Activated CD8-positive, alpha-beta memory T cell treated with anti-CD3 and anti-CD28 coated beads, Interleukin-2, amount 10 ng/mL, durations not matched to agents 7 days and 5 days (primary cell): ENCODE measurements at regions not wholly inside any gene's neighbourhood (a gene's known extent, or its start where the extent isn't known, plus 50 kb on each side); places are given as distances from the start of the nearest gene placed in this dataset.

Source experiments
- ATAC-seq: fragments of 150-1000 bp; cut with Tn5 transposase; one replicate; pipeline ENCODE4 v1.10.0; 2021; ENCODE audit warnings: moderate library complexity
- CTCF ChIA-PET: fragments of 350-600 bp; sonication (Branson Sonifier 250); formaldehyde crosslinking; loops from one replicate; lab custom pipeline; 2021; ENCODE audit warnings: antibody characterized with exemption; lab: Charles Lee
- DNase-seq: peaks from one replicate; pipeline ENCODE4 v3.0.0-alpha.2; 2020
- H3K27ac Mint-ChIP-seq: one replicate; pipeline ENCODE4 v1.8.0; 2021; ENCODE audit warnings: mild to moderate bottlenecking, mixed read lengths
- H3K27me3 Mint-ChIP-seq: one replicate; pipeline ENCODE4 v1.8.0; 2021; ENCODE audit warnings: mixed read lengths
- H3K36me3 Mint-ChIP-seq: one replicate; pipeline ENCODE4 v1.8.0; 2021; ENCODE audit warnings: mild to moderate bottlenecking, mixed read lengths
- H3K4me1 Mint-ChIP-seq: one replicate; pipeline ENCODE4 v1.8.0; 2021; ENCODE audit warnings: mixed read lengths
- H3K4me3 Mint-ChIP-seq: one replicate; pipeline ENCODE4 v1.8.0; 2021; ENCODE audit warnings: mild to moderate bottlenecking, moderate library complexity, mixed read lengths
- H3K9me3 Mint-ChIP-seq: one replicate; pipeline ENCODE4 v1.8.0; 2022; ENCODE audit warnings: low read depth, mixed read lengths

DNA sequence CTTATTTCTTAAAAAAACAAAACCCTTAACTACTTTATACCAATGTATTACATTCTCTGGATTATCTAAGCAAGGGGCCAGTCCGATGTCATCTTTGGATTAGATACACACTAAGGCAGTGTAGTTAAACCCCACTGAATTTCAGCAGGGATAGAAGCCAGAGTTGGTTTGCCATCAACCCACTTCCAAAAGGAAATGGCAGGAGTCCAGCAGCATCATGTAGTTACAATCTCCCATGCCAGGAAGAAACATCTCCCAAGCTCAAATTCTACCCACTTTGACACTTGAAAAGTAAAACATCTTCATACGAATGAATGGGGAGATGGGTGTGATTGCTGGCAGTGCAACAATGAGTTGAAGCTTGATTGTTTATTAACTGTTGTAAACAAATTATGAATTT is 203.5 kb upstream of the PLXNC1 start:
- peaks cover 2% of the 10 kb centered on the region for H3K9me3 Mint-ChIP-seq
- no peaks in the 10 kb centered on the region for H3K4me1 Mint-ChIP-seq
- peaks cover 1% of the 10 kb centered on the region for H3K36me3 Mint-ChIP-seq
- ATAC-seq (no peak), DNase-seq (no peak)
- CTCF ChIA-PET = interaction anchor here (1.1 kb wide), 1 partner anchor 157 kb away, joined by 4 read pairs; no protein-coding TSS in a partner anchor
- peaks cover 31% of the 10 kb centered on the region for H3K27me3 Mint-ChIP-seq
- H3K4me3 Mint-ChIP-seq = no peak overlapping the region
- no peak overlapping the region for H3K27ac Mint-ChIP-seq

DNA sequence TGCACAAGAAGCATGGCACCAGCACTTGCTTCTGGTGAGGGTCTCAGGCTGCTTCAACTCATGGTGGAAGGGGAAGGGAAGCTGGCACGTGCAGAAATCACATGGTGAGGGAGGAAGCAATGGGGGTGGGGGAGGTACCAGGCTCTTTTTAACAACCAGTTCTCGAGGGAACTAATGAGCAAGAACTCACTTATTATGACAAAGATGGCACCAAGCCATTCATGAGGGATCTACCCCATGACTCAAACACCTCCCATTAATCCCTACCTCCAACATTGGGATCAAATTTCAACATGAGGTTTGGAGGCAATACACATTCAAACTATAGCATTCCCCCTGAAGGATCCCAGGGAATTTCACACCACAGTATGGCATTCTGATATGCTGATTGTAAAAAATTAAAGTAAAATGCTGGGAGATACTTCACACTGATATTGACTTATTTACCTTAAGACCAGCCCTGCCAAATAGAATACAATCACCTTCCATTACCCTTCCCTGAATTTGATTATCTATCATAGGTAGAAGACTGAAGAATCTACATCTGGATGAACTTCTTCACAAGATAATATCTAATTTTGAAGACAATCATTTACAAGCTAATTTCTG is 201.7 kb upstream of the PLXNC1 start:
- Mint-ChIP-seq H3K36me3 (peaks cover 3% of the 10 kb centered on the region), H3K9me3 (peaks cover 2% of the 10 kb centered on the region), H3K27me3 (peaks cover 35% of the 10 kb centered on the region), H3K27ac (no peak overlapping the region), H3K4me3 (no peak overlapping the region), H3K4me1 (no peaks in the 10 kb centered on the region)
- ATAC-seq (no peak), DNase-seq (no peak)
- CTCF ChIA-PET = interaction anchor here (1.0 to 1.2 kb wide), 2 partner anchors 22 to 33 kb away, joined by 3 to 4 read pairs; no protein-coding TSS in a partner anchor

DNA sequence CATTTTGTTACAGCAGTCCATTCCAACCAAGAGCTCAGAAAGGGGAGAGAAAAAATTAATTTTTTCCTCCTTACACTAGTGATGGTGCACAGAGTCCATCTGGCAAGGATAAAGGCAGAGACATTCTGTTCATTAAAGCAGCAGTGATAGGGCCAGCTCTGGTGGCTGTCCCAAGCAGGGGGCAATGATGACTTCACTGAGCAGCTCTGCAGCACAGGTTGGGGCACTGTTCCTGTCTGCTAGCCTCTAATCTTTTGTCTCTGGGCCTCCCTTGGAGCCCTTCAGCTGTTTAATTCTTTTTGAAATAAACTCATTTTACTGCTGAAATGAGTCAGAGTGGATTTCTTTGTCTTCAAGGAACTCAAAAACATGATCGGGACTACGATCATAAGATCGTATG is 200.9 kb upstream of the PLXNC1 start:
- H3K9me3 Mint-ChIP-seq = peaks cover 2% of the 10 kb centered on the region
- ATAC-seq (no peak), DNase-seq (no peak)
- peaks cover 35% of the 10 kb centered on the region for H3K27me3 Mint-ChIP-seq
- H3K4me3 Mint-ChIP-seq = no peak overlapping the region
- no peak overlapping the region for H3K27ac Mint-ChIP-seq
- CTCF ChIA-PET = interaction anchor here (1.0 to 1.2 kb wide), 2 partner anchors 21 to 32 kb away, joined by 3 to 4 read pairs; no protein-coding TSS in a partner anchor
- H3K36me3 Mint-ChIP-seq = peaks cover 5% of the 10 kb centered on the region
- H3K4me1 Mint-ChIP-seq = peaks cover 3% of the 10 kb centered on the region

DNA sequence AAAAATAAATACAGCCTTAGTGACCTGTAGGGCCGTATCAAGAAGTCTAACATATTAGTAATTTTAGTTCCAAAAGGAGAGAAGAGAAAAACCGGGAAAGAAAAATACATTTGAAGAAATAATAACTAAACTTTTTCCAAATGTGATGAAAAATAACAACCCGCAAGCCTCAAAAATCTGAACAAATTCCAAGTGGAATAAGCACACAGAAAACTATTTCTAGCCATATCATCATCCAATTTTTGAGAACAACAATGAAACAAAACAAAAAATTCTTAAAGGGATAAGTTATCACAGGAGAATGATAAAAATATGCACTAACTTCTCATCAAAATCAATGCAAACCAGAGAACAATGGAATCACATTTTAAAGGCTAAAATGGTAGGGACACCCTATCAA is 198.1 kb upstream of the PLXNC1 start:
- CTCF ChIA-PET = no interaction called here
- H3K4me1 Mint-ChIP-seq = peaks cover 5% of the 10 kb centered on the region
- DNase-seq (no peak), ATAC-seq (no peak)
- no peak overlapping the region for H3K27ac Mint-ChIP-seq
- H3K36me3 Mint-ChIP-seq = peaks cover 5% of the 10 kb centered on the region
- peaks cover 2% of the 10 kb centered on the region for H3K9me3 Mint-ChIP-seq
- peaks cover 36% of the 10 kb centered on the region for H3K27me3 Mint-ChIP-seq
- H3K4me3 Mint-ChIP-seq = no peak overlapping the region

DNA sequence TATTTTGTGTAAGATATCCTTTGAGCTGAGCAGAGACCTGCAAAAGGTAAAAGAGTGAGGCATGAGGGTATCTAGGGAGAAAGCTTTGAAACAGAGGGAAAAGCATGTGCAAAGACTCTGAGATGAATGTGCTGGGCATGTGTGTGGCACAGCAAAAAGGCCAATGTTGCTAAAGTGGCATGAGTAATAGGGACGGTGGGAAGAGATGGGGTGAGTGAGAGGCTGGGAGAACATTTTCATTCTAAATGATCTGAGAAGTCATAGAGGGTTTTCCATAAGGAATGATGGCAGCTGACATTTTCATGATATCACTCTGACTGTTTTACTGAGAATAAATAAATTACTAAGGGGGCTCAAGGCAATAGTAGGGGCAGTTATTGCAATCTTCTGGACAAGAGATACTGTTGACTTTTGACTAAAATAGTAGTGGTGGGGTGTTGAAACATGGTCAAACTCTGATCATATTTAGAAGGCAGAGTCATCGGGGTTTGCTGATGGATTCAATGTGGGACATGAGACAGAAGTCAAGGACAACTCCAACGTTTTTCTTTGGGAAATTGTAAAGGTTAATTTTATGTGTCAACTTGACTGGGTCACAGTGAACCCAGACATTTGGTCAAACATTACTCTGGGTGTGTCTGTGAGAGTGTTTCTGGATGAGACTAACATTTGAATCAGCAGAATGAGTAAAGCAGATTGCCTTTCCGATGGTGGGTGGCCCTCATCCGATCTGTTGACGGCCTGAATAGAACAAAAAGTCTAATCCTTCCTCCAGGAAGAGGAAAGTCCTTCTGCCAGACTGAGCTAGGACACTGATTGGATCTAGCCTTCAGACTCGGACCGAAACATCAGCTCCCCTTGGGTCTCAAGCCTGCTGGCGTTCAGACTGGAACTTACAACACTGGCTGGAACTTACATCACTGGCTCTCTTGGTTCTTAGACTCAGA is 193.9 kb upstream of the PLXNC1 start:
- Mint-ChIP-seq H3K4me1 (peaks cover 5% of the 10 kb centered on the region), H3K27me3 (peaks cover 13% of the 10 kb centered on the region), H3K36me3 (peaks cover 5% of the 10 kb centered on the region), H3K9me3 (peaks cover 8% of the 10 kb centered on the region), H3K4me3 (no peak overlapping the region), H3K27ac (no peak overlapping the region)
- ATAC-seq (no peak), DNase-seq (no peak)
- CTCF ChIA-PET = no interaction called here

DNA sequence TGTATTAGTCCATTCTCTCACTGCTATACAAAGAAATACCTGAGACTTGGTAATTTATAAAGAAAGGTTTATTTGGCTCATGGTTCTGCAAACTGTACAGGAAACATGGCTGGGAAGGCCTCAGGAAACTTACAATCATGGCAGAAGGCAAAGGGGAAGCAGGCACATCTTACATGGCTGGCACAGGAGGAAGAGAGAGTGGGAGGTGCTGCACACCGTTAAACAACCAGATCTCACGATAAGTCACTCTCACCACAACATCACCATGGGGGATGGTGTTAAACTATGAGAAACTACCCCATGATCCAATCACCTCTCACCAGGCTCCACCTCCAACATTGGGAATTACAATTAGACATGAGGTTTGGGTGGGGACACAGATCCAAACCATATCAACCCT is 191.8 kb upstream of the PLXNC1 start:
- CTCF ChIA-PET = no interaction called here
- peaks cover 2% of the 10 kb centered on the region for H3K36me3 Mint-ChIP-seq
- H3K9me3 Mint-ChIP-seq = peaks cover 6% of the 10 kb centered on the region
- ATAC-seq (no peak), DNase-seq (no peak)
- H3K4me3 Mint-ChIP-seq = no peak overlapping the region
- H3K27ac Mint-ChIP-seq = no peak overlapping the region
- H3K27me3 Mint-ChIP-seq = peaks cover 5% of the 10 kb centered on the region
- peaks cover 5% of the 10 kb centered on the region for H3K4me1 Mint-ChIP-seq

DNA sequence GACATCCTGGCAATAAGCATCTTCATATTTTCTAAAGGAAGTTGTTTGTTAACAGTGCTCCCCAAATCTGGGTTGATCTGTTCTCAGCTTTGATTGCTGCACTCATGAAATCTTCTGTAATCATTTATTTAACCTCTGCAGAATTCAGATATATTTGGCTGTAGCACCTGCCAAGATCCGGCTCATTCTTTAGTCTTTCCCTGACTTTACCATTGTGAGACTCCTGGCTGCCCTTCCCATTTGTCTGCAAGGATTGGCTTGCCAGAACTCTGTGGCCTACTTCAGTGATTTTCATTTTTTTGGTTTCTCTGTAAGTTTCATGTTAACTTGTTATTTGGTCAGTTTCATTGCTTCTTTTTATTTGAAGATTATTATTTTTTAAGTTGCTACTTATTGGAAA is 191.2 kb upstream of the PLXNC1 start:
- CTCF ChIA-PET = no interaction called here
- Mint-ChIP-seq H3K4me1 (peaks cover 5% of the 10 kb centered on the region), H3K27ac (no peak overlapping the region), H3K4me3 (no peak overlapping the region), H3K36me3 (peaks cover 2% of the 10 kb centered on the region), H3K27me3 (peaks cover 6% of the 10 kb centered on the region), H3K9me3 (peaks cover 6% of the 10 kb centered on the region)
- ATAC-seq (no peak), DNase-seq (no peak)

DNA sequence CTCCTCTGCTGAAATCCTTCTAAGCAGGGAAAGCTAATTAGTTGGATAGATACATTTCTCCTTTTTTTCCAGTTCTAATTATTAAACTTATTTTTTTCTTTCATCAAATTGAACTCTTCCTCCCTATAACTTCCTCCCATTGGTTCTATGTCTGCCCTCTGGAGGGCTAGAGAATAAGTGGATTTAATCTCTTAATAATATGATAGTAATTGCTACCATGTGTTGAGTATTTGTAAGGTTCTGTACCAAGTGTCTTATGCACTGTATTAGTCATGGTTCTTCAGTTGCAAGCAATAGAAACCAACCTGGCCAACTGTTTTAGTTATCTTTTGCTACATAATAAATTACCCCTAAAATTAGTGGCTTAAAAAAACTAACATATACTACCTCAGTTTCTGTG is 190.5 kb upstream of the PLXNC1 start:
- no peaks in the 10 kb centered on the region for H3K4me1 Mint-ChIP-seq
- H3K27me3 Mint-ChIP-seq = peaks cover 10% of the 10 kb centered on the region
- H3K27ac Mint-ChIP-seq = no peak overlapping the region
- ATAC-seq = no peak
- no peaks in the 10 kb centered on the region for H3K36me3 Mint-ChIP-seq
- DNase-seq = no peak
- no peak overlapping the region for H3K4me3 Mint-ChIP-seq
- peaks cover 9% of the 10 kb centered on the region for H3K9me3 Mint-ChIP-seq
- CTCF ChIA-PET = no interaction called here

DNA sequence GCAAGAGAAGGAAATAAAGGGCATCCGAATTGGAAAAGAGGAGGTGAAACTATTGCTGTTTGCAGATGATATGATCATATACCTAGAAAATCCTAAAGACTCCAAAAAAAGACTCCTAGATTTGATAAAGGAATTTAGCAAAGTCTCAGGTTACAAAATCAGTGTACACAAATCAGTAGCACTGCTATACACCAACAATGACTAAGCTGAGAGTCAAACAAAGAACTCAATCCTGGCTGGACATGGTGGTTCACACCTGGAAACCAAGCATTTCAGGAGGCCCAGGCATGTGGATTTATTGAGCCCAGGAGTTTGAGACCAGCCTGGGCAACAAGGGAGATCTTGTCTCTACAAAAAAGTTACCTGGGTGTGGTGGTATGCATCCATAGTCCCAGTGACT is 188.7 kb upstream of the PLXNC1 start:
- Mint-ChIP-seq H3K27me3 (peaks cover 12% of the 10 kb centered on the region), H3K9me3 (peaks cover 10% of the 10 kb centered on the region), H3K4me3 (no peak overlapping the region), H3K4me1 (no peaks in the 10 kb centered on the region), H3K27ac (no peak overlapping the region), H3K36me3 (no peaks in the 10 kb centered on the region)
- ATAC-seq (no peak), DNase-seq (no peak)
- CTCF ChIA-PET = interaction anchor here (1.0 kb wide), 1 partner anchor 143 kb away, joined by 3 read pairs; no protein-coding TSS in a partner anchor

DNA sequence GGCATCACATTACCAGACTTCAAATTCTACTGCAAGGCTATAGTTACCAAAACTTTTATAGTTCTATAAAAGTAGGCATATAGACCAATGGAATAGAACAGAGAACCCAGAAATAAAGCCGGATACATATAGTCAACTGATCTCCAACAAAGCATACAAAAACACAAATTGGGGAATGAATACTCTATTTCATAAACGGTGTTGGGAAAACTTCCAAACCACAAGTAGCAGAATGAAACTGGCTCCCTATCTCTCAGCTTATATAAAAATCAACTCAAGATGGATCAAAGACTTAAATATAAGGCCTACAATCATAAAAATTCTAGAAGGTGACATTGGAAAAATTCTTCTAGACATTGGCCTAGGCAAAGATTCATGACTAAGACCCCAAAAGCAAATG is 187.9 kb upstream of the PLXNC1 start:
- CTCF ChIA-PET = interaction anchor here (1.0 kb wide), 1 partner anchor 142 kb away, joined by 3 read pairs; no protein-coding TSS in a partner anchor
- Mint-ChIP-seq H3K27me3 (peaks cover 12% of the 10 kb centered on the region), H3K36me3 (no peaks in the 10 kb centered on the region), H3K9me3 (peaks cover 8% of the 10 kb centered on the region), H3K4me3 (no peak overlapping the region), H3K27ac (no peak overlapping the region), H3K4me1 (no peaks in the 10 kb centered on the region)
- no peak for ATAC-seq
- no peak for DNase-seq

DNA sequence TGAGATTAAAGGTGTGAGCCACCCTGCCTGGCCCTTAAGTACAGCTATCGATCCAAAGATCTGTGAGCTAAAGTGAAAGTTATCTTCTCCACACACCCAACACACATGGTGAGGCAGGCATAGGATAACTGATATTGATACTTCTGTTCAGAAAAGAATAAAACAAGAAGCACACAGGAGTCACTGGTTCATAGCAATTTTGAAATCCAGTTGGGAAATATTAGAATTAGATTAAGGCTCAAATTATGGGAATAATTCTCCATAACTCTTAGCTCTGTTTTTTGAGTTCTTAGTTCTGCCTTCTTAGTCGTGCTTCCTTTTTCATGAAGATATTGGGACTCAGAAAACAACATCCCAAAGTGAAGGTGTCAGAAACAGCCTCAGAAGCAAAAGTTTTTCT is 186.0 kb upstream of the PLXNC1 start:
- Mint-ChIP-seq H3K27me3 (peaks cover 15% of the 10 kb centered on the region), H3K9me3 (peaks cover 4% of the 10 kb centered on the region), H3K4me1 (no peaks in the 10 kb centered on the region), H3K4me3 (no peak overlapping the region), H3K27ac (no peak overlapping the region), H3K36me3 (no peaks in the 10 kb centered on the region)
- ATAC-seq (no peak), DNase-seq (no peak)
- CTCF ChIA-PET = interaction anchor here (1.1 to 1.8 kb wide), 2 partner anchors 11 to 196 kb away, joined by 3 to 4 read pairs; no protein-coding TSS in a partner anchor

DNA sequence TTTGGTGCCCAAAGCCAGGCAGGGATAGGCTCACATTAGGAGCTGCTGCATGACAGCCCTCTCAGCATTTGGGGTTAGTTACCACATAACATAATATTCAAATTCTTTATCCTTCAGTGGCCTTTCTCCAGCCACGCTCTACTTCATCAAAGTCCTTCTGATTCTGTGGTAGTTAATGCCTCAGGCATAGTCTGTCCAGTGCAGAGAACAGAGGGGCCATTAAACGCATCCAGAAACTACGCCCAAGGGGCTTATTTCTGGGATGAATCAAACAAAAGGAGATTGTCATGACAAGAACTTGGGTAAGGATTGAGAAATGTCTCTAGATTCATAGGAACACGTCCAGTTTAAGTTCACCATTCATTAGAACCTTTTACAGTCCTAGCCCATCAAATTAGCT is 183.4 kb upstream of the PLXNC1 start:
- no peak for DNase-seq
- H3K9me3 Mint-ChIP-seq = peaks cover 4% of the 10 kb centered on the region
- CTCF ChIA-PET = interaction anchor here (0.8 kb wide), 1 partner anchor 136 kb away, joined by 3 read pairs; no protein-coding TSS in a partner anchor
- H3K4me3 Mint-ChIP-seq = no peak overlapping the region
- H3K4me1 Mint-ChIP-seq = peaks cover 3% of the 10 kb centered on the region
- H3K36me3 Mint-ChIP-seq = no peaks in the 10 kb centered on the region
- peaks cover 34% of the 10 kb centered on the region for H3K27me3 Mint-ChIP-seq
- ATAC-seq = no peak
- H3K27ac Mint-ChIP-seq = no peak overlapping the region

DNA sequence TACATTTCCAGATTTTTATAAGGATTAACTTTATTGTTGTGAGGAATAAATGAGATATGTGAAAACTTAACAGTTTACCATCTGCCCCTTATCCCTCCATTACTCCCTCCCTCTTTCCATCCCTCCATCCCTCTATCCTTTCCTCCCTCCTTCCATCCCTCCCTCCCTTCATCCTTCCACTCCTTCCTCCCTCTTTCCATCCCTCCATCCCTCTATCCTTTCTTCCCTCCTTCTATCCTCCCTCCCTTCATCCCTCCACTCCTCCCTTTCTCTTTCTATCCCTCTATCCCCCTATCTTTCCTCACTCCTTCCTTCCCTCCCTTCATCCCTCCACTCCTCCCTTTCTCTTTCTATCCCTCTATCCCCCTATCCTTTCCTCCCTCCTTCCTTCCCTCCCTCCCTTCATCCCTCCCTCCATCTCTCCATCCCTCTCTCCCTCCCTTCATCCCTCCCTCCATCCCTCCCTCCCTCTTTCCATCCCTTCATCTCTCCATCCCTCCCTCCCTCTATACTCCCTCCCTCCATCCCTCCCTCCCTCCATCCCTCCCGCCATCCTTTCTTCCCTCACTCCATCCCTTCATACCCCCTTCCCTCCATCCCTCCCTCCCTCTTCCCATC is 181.8 kb upstream of the PLXNC1 start:
- ATAC-seq = no peak
- H3K27ac Mint-ChIP-seq = no peak overlapping the region
- no peak for DNase-seq
- H3K4me1 Mint-ChIP-seq = peaks cover 3% of the 10 kb centered on the region
- H3K4me3 Mint-ChIP-seq = no peak overlapping the region
- CTCF ChIA-PET = no interaction called here
- H3K27me3 Mint-ChIP-seq = peaks cover 45% of the 10 kb centered on the region
- H3K36me3 Mint-ChIP-seq = no peaks in the 10 kb centered on the region
- H3K9me3 Mint-ChIP-seq = peaks cover 4% of the 10 kb centered on the region
